Esophagus muscularis mucosa (tissue), 3 donors: ENCODE measurements at regions not wholly inside any gene's neighbourhood (a gene's known extent, or its start where the extent isn't known, plus 50 kb on each side); places are given as distances from the start of the nearest gene placed in this dataset.

Experiments
- CTCF ChIP-seq, 3 experiments: fragments of 200-600 bp in 2 of 3; fragments of 450-650 bp in 1 of 3; sonication (generic) in 2 of 3; IDR thresholded peaks; one replicate each; pipeline ENCODE4 v1.5.1; 2017 to 2019; ENCODE audit warnings: antibody characterized with exemption in 3 of 3, mild to moderate bottlenecking in 2 of 3, moderate library complexity in 1 of 3
- POLR2A ChIP-seq: fragments of 450-650 bp; IDR thresholded peaks from one replicate; pipeline ENCODE4 v1.6.1; 2017; ENCODE audit warnings: antibody characterized with exemption, moderate library complexity, mild to moderate bottlenecking, low read depth
- POLR2AphosphoS5 ChIP-seq, 2 donors: sonication (generic); formaldehyde crosslinking; IDR thresholded peaks; one replicate each; pipeline ENCODE4 v1.6.1; 2017; ENCODE audit warnings: antibody characterized with exemption in 2 of 2

- no peak for TF ChIP-seq CTCF (IDR thresholded peaks at IDR 0.05)
- no peak for TF ChIP-seq POLR2A
- no peak for TF ChIP-seq POLR2AphosphoS5 (IDR thresholded peaks at IDR 0.05)
Observed at GRCh38 chr4:177127658-177128057, 182.0 kb upstream of the NEIL3 start.
